ENCODE measurements at regions not wholly inside any gene's neighbourhood (a gene's known extent, or its start where the extent isn't known, plus 50 kb on each side); places are given as distances from the start of the nearest gene placed in this dataset.
A peak's percentile ranks its signal among the peaks of the same experiment; 100 is the strongest.

GRCh38 chr19:28218728-28219127 is 994.2 kb downstream of the UQCRFS1 start:
- no peaks in the 10 kb centered on the region for H4K20me1 ChIP-seq (ENCODE audit: insufficient read depth, low read length)
- no peak for DNase-seq (ENCODE audit: insufficient read length, low spot score, missing footprints)
- H3K27me3 ChIP-seq (ENCODE audit: insufficient read depth, low read length): no peaks in the 10 kb centered on the region
- H3K9me3 ChIP-seq (ENCODE audit: low read depth, low read length): no peaks in the 10 kb centered on the region
- H3K4me2 ChIP-seq (ENCODE audit: insufficient read depth, low read length): no peak overlapping the region
- H3K36me3 ChIP-seq (ENCODE audit: insufficient read depth, low read length): no peaks in the 10 kb centered on the region
- no peaks in the 10 kb centered on the region for H3K79me2 ChIP-seq (ENCODE audit: insufficient read depth, low read length)
- no peak overlapping the region for H2AFZ ChIP-seq (ENCODE audit: low read length)
- TF ChIP-seq CTCF (IDR thresholded peaks at IDR 0.05; ENCODE audit: extremely low read depth, low read depth, low read length): no peak
- no peak overlapping the region for H3K27ac ChIP-seq (ENCODE audit: low read depth, low read length)
- no peak overlapping the region for H3K4me3 ChIP-seq (ENCODE audit: insufficient read depth, low read length)
- H3K4me1 ChIP-seq (ENCODE audit: insufficient read depth, low read length): no peaks in the 10 kb centered on the region

GRCh38 chr19:28217022-28217421 is 995.9 kb downstream of the UQCRFS1 start:
- no peaks in the 10 kb centered on the region for H3K27me3 ChIP-seq (ENCODE audit: insufficient read depth, low read length)
- no peak overlapping the region for H2AFZ ChIP-seq (ENCODE audit: low read length)
- H3K27ac ChIP-seq (ENCODE audit: low read depth, low read length): no peak overlapping the region
- no peaks in the 10 kb centered on the region for H3K9me3 ChIP-seq (ENCODE audit: low read depth, low read length)
- no peak overlapping the region for H3K4me3 ChIP-seq (ENCODE audit: insufficient read depth, low read length)
- H4K20me1 ChIP-seq (ENCODE audit: insufficient read depth, low read length): no peaks in the 10 kb centered on the region
- no peaks in the 10 kb centered on the region for H3K79me2 ChIP-seq (ENCODE audit: insufficient read depth, low read length)
- TF ChIP-seq CTCF (IDR thresholded peaks at IDR 0.05; ENCODE audit: extremely low read depth, low read depth, low read length): no peak
- DNase-seq (ENCODE audit: insufficient read length, low spot score, missing footprints): no peak
- H3K4me2 ChIP-seq (ENCODE audit: insufficient read depth, low read length): no peak overlapping the region
- no peaks in the 10 kb centered on the region for H3K36me3 ChIP-seq (ENCODE audit: insufficient read depth, low read length)
- no peaks in the 10 kb centered on the region for H3K4me1 ChIP-seq (ENCODE audit: insufficient read depth, low read length)

GRCh38 chr19:28213470-28214082 is 999.4 kb downstream of the UQCRFS1 start:
- no peak for DNase-seq (ENCODE audit: insufficient read length, low spot score, missing footprints)
- TF ChIP-seq CTCF (IDR thresholded peaks at IDR 0.05; ENCODE audit: extremely low read depth, low read depth, low read length): no peak
- H2AFZ ChIP-seq (ENCODE audit: low read length): no peak overlapping the region
- no peaks in the 10 kb centered on the region for H3K4me1 ChIP-seq (ENCODE audit: insufficient read depth, low read length)
- H3K4me2 ChIP-seq (ENCODE audit: insufficient read depth, low read length): no peak overlapping the region
- H3K9me3 ChIP-seq (ENCODE audit: low read depth, low read length): no peaks in the 10 kb centered on the region
- H3K79me2 ChIP-seq (ENCODE audit: insufficient read depth, low read length): no peaks in the 10 kb centered on the region
- H4K20me1 ChIP-seq (ENCODE audit: insufficient read depth, low read length): no peaks in the 10 kb centered on the region
- no peak overlapping the region for H3K4me3 ChIP-seq (ENCODE audit: insufficient read depth, low read length)
- no peaks in the 10 kb centered on the region for H3K36me3 ChIP-seq (ENCODE audit: insufficient read depth, low read length)
- no peak overlapping the region for H3K27ac ChIP-seq (ENCODE audit: low read depth, low read length)
- H3K27me3 ChIP-seq (ENCODE audit: insufficient read depth, low read length): no peaks in the 10 kb centered on the region

GRCh38 chr19:28210886-28211285 is 1002.1 kb downstream of the UQCRFS1 start:
- no peak overlapping the region for H3K4me2 ChIP-seq (ENCODE audit: insufficient read depth, low read length)
- no peak overlapping the region for H3K27ac ChIP-seq (ENCODE audit: low read depth, low read length)
- H3K4me1 ChIP-seq (ENCODE audit: insufficient read depth, low read length): no peaks in the 10 kb centered on the region
- H4K20me1 ChIP-seq (ENCODE audit: insufficient read depth, low read length): no peaks in the 10 kb centered on the region
- peak; percentile 8 for DNase-seq (ENCODE audit: insufficient read length, low spot score, missing footprints)
- no peak for TF ChIP-seq CTCF (IDR thresholded peaks at IDR 0.05; ENCODE audit: extremely low read depth, low read depth, low read length)
- H3K4me3 ChIP-seq (ENCODE audit: insufficient read depth, low read length): no peak overlapping the region
- no peaks in the 10 kb centered on the region for H3K79me2 ChIP-seq (ENCODE audit: insufficient read depth, low read length)
- H3K9me3 ChIP-seq (ENCODE audit: low read depth, low read length): no peaks in the 10 kb centered on the region
- H3K36me3 ChIP-seq (ENCODE audit: insufficient read depth, low read length): no peaks in the 10 kb centered on the region
- H2AFZ ChIP-seq (ENCODE audit: low read length): no peak overlapping the region
- H3K27me3 ChIP-seq (ENCODE audit: insufficient read depth, low read length): no peaks in the 10 kb centered on the region

Measured in osteoblast (primary cell).